ENCODE measurements at regions not wholly inside any gene's neighbourhood (a gene's known extent, or its start where the extent isn't known, plus 50 kb on each side); places are given as distances from the start of the nearest gene placed in this dataset.

DNA sequence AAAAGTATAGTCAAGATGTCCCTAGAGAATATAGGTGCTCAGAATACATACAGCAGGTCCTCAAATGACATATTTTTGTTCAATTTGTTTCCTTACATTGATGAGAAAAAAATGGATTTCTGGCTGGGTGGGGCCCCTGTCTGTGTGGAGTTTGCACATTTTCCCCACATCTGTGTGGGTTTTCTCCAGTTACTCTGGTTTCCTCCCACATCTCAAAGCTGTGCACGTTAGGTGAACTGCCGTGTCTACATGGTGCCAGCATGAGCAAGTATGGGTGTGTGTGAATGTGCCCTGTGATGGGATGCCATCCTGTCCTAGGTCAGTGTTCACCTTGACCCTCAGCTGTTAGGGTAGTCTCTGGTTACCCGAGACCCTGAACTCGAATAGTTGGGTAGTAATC is 289.1 kb downstream of the GRIN2B start:
- TF ChIP-seq, protein P1, sequence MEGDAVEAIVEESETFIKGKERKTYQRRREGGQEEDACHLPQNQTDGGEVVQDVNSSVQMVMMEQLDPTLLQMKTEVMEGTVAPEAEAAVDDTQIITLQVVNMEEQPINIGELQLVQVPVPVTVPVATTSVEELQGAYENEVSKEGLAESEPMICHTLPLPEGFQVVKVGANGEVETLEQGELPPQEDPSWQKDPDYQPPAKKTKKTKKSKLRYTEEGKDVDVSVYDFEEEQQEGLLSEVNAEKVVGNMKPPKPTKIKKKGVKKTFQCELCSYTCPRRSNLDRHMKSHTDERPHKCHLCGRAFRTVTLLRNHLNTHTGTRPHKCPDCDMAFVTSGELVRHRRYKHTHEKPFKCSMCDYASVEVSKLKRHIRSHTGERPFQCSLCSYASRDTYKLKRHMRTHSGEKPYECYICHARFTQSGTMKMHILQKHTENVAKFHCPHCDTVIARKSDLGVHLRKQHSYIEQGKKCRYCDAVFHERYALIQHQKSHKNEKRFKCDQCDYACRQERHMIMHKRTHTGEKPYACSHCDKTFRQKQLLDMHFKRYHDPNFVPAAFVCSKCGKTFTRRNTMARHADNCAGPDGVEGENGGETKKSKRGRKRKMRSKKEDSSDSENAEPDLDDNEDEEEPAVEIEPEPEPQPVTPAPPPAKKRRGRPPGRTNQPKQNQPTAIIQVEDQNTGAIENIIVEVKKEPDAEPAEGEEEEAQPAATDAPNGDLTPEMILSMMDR (IDR thresholded peaks at IDR 0.05; ENCODE audit: low read depth, low read length) = no peak
- DNase-seq (ENCODE audit: low read depth in 2 of 2) = no peak

DNA sequence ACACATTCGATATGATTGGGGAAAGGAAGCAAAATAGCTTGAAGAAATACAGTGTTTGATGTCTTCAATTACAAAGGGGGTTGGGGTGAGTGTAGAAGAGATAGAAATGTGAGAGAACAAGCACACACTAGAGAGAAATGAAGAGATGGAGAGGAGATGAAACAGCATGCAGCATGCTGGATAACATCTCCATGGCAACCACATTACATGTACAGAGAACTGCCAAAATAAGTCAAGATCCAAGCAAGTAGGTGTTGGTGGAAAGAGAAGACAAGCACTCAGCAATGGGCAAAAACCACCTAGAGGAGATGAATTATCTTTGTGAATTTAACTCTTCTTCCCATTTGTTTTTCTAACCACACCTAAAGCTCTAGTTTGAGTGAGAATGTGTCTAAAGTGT is 289.8 kb downstream of the GRIN2B start:
- TF ChIP-seq, protein P1 (IDR thresholded peaks at IDR 0.05; ENCODE audit: low read depth, low read length) = no peak
- no peak for DNase-seq (ENCODE audit: low read depth in 2 of 2)
- no peak overlapping the region for H3K4me3 ChIP-seq (replicated peaks in 1 of 2; ENCODE audit: low read depth in 2 of 2, low read length in 2 of 2)

More for the DNA sequence above, 289.1 kb downstream of the GRIN2B start:
- H3K4me3 ChIP-seq (replicated peaks in 1 of 2; ENCODE audit: low read depth in 2 of 2, low read length in 2 of 2) = no peak overlapping the region

DNA sequence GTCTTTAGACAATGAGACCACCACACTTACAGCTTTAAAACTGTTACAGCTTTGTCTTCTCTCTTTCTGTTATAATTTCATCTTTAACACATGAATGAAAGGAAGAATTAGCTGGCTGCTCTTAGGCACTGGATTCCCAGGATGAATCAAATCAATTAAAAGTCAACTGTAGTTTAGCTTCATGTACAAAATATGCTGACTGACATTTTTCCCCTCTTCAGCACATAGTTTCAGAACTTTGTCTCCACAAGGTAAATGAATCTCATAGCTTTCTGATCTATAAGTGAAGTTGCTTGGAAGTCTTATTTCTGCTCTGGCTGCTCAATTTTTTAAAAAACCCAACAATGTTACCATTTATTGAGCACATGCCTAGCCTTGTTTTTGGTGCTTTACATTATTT is 293.8 kb downstream of the GRIN2B start:
- no peak for DNase-seq (ENCODE audit: low read depth in 2 of 2)
- no peak overlapping the region for H3K4me3 ChIP-seq (replicated peaks in 1 of 2; ENCODE audit: low read depth in 2 of 2, low read length in 2 of 2)

DNA sequence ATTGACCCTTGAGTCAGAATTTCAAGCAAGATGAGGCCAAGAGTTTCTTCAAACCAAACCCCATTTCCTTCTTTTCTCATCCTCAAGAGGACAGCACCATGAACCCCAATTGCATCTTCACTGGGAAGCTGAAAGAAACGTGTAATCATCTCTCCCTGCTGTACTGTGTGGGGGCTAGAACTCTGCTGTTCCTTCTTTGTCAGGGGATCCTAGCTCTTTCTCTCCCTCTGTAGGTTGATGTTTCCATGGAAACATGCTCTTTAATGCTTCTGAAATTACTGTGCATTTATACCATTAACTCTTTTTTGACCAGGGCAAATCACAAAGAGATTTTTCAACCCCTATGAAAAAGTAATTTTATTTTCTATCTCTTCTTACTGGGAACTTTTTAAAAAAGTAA is 295.1 kb downstream of the GRIN2B start:
- H3K4me3 ChIP-seq (replicated peaks in 1 of 2; ENCODE audit: low read depth in 2 of 2, low read length in 2 of 2) = no peak overlapping the region
- DNase-seq (ENCODE audit: low read depth in 2 of 2) = no peak
- TF ChIP-seq, protein P1 (IDR thresholded peaks at IDR 0.05; ENCODE audit: low read depth, low read length) = no peak

More for the DNA sequence above, 293.8 kb downstream of the GRIN2B start:
- TF ChIP-seq, protein P1 (IDR thresholded peaks at IDR 0.05; ENCODE audit: low read depth, low read length) = no peak

DNA sequence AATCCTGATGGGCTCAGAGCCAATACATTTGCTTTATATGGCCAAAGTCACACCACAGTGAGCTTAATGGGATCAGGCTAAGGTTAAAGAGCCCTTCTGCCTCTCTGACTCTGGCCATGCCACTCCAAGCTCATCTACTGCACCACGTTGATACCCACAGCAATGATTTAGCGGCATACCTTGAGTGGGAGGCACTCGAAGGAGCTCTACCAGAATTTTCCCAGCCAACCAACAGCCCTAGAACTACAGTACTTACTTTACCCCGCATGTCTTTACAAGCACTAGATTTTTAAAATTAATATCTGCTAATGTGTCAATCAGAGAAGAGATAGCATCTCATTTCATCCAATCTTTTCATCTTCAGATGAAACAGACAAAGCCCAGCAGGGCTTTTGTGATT is 300.5 kb downstream of the GRIN2B start:
- TF ChIP-seq, protein P1 (IDR thresholded peaks at IDR 0.05; ENCODE audit: low read depth, low read length) = no peak
- no peak overlapping the region for H3K4me3 ChIP-seq (replicated peaks in 1 of 2; ENCODE audit: low read depth in 2 of 2, low read length in 2 of 2)
- no peak for DNase-seq (ENCODE audit: low read depth in 2 of 2)

DNA sequence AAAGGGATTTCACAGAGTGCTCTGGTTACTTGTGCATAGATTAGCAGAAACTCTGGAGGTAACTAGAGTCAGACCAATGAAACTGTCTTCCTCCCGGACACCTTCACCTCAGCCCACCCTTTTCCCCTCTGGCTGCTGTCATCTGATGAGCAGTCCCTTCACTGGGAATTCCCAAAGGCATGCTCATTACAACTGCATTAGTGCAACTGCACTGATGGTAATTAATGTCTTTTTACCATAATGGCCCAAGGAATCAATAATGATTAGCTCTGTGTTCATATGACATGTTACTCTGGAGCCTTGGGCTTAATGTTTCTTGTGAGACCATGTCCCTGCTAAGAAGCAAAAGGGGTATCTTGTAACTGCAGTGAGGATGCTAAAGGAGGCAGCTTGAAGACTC is 304.5 kb downstream of the GRIN2B start:
- no peak overlapping the region for H3K4me3 ChIP-seq (replicated peaks in 1 of 2; ENCODE audit: low read depth in 2 of 2, low read length in 2 of 2)
- DNase-seq (ENCODE audit: low read depth in 2 of 2) = no peak
- TF ChIP-seq, protein P1 (IDR thresholded peaks at IDR 0.05; ENCODE audit: low read depth, low read length) = no peak

DNA sequence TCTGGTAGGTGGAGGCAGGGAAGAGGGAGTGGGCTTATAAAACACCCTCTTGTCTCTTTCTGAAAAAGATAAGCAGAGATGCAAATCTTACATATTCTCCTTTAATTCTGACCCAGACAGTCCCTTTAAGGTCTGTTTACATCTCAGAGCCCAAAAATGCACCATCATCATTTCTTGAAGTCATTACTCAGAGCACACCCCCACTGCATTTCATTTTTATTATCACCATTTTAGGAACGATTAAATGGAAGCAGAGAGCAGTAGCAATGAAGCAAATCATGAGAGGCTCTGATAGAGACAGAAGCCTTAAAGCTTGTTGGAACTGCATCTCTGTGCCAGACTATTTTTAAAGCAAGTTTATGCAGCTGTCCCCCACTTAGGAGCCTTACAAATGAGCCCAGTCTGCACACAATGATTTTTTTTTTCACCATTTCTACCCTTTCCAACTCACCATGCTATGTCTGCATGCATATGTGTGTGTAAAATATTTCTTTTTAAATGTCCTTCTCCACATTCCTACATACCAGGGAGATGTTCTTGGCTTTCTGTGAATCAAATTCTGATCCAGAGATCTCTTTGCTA is 311.0 kb downstream of the GRIN2B start:
- TF ChIP-seq, protein P1 (IDR thresholded peaks at IDR 0.05; ENCODE audit: low read depth, low read length) = no peak
- no peak for DNase-seq (ENCODE audit: low read depth in 2 of 2)
- no peak overlapping the region for H3K4me3 ChIP-seq (replicated peaks in 1 of 2; ENCODE audit: low read depth in 2 of 2, low read length in 2 of 2)

All from cardiac fibroblast (primary cell).